Astrocyte of the spinal cord (primary cell): ENCODE measurements at regions not wholly inside any gene's neighbourhood (a gene's known extent, or its start where the extent isn't known, plus 50 kb on each side); places are given as distances from the start of the nearest gene placed in this dataset.

Experiments
- DNase-seq: peaks from one replicate; pipeline ENCODE4 v3.0.0; 2011; ENCODE audit warnings: low read depth, low spot score
- H3K4me3 ChIP-seq: 2 replicates; pipeline ENCODE4 v1.5.1; 2011; ENCODE audit warnings: low read depth, mild to moderate bottlenecking, low read length, moderate library complexity
- CTCF ChIP-seq: IDR thresholded peaks from 2 replicates; pipeline ENCODE4 v1.5.1; 2012; ENCODE audit warnings: low read depth, mild to moderate bottlenecking, low read length, inconsistent platforms
- in situ Hi-C: cut with HindIII; loops from 2 replicates; pipeline ENCODE4 v1.10.0; 2017; ENCODE audit warnings: low sequenced_read_pairs

- in situ Hi-C loops, result no loop called here
- no peak overlapping the region for H3K4me3 ChIP-seq
- no peak for TF ChIP-seq CTCF
- DNase-seq, result no peak
Measured at GRCh38 chr5:68352166-68352565, 136.6 kb downstream of the PIK3R1 start.

DNA sequence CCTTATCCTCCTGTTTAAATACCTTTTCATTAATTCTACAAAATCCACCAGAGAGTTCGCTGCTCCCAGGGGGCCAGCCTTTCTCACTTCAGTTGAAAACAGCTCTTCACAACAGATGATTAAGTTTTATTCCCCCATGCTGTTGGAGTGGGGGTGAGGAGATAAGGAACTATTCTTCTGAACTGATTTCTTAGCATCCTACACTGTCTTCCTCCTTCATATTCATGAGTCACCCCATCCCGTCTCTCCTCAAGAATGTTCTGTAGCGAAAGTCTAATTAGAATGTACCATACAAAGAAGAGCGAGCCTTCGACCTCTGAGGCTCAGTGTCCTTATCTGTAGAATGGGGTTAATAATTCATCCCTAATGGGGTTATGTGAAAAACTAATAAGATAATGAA, 138.0 kb downstream of the PIK3R1 start:
- in situ Hi-C loops, result no loop called here
- no peak for DNase-seq
- no peak overlapping the region for H3K4me3 ChIP-seq
- no peak for TF ChIP-seq CTCF

DNA sequence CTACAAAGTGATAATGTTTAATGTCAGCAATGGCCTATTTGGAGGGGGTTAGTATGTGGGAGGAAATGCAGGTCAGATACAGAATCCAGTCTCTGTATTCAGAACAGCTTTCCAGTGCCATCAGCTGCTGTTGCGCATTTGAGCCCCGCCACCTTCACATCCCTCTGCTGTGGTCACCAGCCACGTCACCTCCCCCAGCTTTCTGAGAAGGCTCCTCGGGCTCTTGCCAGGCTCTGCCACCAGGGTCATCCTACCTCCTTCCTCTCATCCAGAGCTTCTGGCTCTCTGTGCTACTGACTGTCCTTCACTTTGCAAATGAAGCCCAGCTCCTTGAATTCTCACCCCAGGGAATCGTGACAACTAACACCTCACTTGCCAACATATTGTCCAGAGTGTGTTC, 138.8 kb downstream of the PIK3R1 start:
- TF ChIP-seq CTCF, result no peak
- no peak for DNase-seq
- in situ Hi-C loops, result no loop called here
- no peak overlapping the region for H3K4me3 ChIP-seq

DNA sequence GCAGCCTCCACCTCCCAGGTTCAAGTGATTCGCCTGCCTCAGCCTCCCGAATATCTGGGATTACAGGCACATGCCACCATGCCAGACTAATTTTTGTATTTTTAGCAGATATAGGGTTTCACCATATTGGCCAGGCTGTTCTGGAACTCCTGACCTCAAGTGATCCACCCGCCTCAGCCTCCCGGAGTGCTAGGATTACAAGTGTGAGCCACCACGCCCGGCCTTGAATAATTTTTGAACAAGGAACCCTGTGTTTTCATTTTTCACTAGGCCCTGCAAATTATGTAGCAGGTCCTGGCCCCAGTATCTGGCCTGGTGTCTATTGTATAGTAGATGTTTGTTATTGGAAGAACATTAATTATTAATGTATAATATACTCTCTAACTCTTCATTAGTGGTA, 140.7 kb downstream of the PIK3R1 start:
- TF ChIP-seq CTCF, result no peak
- no peak for DNase-seq
- no peak overlapping the region for H3K4me3 ChIP-seq
- in situ Hi-C loops, result no loop called here

DNA sequence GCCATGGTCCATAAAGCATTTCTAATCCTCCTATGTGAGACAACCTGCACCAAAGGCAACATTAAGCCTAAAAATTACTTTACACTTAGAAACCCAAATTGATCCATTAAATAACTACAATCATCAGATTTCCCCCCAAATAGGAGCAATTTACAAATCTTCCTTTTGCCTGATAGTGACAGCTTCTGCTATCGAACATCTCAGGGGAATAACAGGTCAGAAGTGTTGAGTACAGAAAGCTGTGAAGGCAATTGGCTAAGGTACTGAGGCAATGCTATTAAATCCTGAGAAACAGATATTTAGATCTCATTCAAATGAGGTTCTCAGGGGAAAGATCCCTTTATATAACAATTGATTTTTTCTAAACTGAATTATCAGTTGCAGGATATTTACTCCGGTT, 141.1 kb downstream of the PIK3R1 start:
- in situ Hi-C loops, result no loop called here
- no peak for TF ChIP-seq CTCF
- H3K4me3 ChIP-seq, result no peak overlapping the region
- DNase-seq, result no peak

- DNase-seq, result no peak
- in situ Hi-C loops, result no loop called here
- H3K4me3 ChIP-seq, result no peak overlapping the region
- no peak for TF ChIP-seq CTCF
Measured at GRCh38 chr5:68359699-68360098, 144.1 kb downstream of the PIK3R1 start.

DNA sequence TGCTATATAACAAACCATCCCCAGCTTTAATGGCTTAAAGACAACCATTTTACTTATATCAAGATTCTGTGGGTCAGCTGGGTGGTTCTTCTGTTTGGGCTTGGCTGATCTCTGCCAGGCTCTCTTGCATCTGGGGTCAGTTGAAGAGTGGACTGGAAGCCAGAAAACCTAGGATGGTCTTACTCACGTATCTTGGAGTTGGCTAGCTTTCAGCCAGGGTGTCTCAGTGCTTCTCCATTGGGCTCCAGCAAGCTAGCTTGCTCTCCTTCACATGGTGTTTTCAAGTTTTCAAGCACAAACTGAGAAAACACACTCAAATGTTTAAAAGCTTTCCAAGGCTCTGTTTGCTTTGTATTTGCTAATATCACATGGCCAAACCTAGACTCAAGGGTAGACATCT, 146.8 kb downstream of the PIK3R1 start:
- no peak overlapping the region for H3K4me3 ChIP-seq
- TF ChIP-seq CTCF, result no peak
- no peak for DNase-seq
- in situ Hi-C loops, result no loop called here
